CD4-positive, alpha-beta T cell treated with Interleukin-2 at 100 ng/mL for 4 hours (primary cell): ENCODE measurements at regions not wholly inside any gene's neighbourhood (a gene's known extent, or its start where the extent isn't known, plus 50 kb on each side); places are given as distances from the start of the nearest gene placed in this dataset.
"Not testable (repeated sequence)": the region's sequence is repeated elsewhere in the genome, so short reads cannot be mapped to it uniquely, and the experiment has no call there.

ENCODE experiments used
- DNase-seq: peaks from one replicate; pipeline ENCODE4 v3.0.0-alpha.2; 2020; ENCODE audit warnings: low spot score

- no peak for DNase-seq
Observed at GRCh38 chrX:136975684-136976470, 57.9 kb downstream of the GPR101 start.

- DNase-seq, result no peak
Observed at GRCh38 chrX:136967966-136968365, 65.8 kb downstream of the GPR101 start.

- no peak for DNase-seq
Observed at GRCh38 chrX:136963973-136964372, 69.8 kb downstream of the GPR101 start.

GRCh38 chrX:136961594-136962135 lies 72.1 kb downstream of the GPR101 start:
- no peak for DNase-seq

GRCh38 chrX:136954930-136955329 lies 74.4 kb upstream of the RBMX start:
- DNase-seq, result peak; percentile 14

DNA sequence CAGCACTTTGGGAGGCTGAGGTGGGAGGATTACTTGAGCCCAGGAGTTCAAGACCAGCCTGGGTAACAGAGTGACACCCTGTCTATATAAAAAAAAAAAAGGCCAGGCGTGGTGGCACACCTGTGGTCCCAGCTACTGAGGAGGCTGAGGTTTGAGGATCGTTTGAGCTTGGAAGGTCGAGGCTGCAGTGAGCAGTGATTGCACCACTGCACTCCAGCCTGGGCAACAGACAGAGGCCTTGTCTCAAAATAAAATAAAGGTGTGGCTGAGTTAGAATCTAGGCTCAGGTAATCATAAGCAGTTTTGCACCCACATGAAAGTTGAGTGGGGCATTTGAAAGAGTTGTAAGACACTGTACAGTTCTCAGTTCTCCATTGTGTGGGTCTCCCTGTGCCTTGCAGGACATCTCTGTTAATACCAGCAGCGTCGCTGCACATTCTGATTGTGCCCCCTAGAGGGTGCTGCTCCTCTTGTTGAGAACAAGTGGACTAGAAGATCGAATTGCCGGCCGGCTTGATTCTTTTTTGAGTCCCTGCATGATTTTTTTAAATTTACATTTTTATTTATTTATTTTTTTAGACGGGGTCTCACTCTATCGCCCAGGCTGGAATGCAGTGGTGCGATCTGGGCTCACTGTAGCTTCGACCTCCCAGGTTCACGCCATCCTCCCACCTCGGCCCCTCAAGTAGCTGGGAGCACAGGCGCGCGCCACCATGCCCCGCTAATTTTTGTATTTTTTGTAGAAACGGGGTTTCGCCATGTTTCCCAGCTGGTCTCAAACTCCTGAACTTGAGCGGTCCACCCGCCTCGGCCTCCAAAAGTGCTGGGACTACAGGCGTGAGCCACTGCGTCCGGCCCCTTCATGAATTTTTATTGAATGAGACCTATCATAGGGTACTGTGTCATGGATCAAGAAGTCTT lies 73.6 kb upstream of the RBMX start:
- peak; percentile 57 for DNase-seq

GRCh38 chrX:136950211-136950610 lies 69.7 kb upstream of the RBMX start:
- no peak for DNase-seq

DNA sequence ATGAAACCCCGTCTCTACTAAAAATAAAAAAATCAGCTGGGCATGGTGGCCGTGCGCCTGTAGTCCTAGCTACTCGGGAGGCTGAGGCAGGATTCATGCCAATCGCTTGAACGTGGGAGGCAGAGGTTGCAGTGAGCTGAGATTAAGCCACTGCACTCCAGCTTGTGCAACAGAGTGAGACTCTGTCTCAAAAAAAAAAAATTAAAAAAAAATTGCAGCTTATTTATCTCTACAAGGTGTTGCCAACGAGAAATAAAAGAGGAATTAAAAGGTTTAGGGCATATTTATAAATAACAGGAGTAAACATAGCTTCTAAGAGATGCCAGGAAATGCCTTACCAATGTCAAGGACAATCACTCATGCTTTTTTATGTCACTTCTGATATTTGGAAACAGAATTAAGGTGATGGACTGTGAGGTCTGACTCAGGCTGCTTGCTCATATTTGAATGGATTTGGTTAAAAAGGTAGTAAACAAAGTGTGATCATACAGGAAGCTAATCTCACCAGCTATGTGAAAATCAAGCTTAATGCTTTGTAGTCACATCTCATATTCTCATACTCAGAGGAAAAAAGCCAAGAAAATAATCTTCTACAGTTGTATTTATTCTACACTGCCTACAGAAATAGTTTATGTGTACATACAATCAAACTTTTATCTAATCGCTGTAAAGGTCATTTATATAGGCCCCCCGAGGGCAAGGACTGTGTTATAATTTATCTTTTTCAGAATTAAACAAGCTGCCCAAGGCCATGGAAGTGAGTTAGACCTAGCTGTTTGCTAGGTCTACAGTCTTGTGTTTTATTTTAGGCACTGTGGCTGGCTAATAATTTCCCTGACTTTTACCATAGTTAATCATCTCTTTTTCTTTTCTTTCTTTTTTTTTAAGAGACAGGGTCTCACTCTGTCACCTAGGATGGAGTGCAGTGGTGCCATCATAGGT lies 61.1 kb upstream of the RBMX start:
- no peak for DNase-seq

DNA sequence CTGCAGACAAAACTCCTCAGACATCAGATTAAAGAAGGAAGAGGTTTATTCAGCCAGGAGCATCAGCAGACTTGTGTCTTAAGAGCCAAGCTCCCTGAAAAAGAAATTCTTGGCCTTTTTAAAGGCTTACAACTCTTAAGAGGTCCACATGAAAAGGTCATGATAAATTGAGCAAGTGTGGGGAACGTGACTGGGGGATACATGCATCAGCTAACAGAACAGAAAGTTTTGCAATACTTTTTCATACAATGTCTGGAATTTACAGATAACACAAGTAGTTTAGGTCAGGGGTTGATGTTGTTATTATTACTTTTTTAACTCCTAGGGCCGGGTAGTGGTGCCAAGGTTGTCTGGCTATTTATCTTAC lies 55.6 kb upstream of the RBMX start:
- no peak for DNase-seq

- not testable (repeated sequence) for DNase-seq
Observed at GRCh38 chrX:136935533-136936182, 55.1 kb upstream of the RBMX start.

DNA sequence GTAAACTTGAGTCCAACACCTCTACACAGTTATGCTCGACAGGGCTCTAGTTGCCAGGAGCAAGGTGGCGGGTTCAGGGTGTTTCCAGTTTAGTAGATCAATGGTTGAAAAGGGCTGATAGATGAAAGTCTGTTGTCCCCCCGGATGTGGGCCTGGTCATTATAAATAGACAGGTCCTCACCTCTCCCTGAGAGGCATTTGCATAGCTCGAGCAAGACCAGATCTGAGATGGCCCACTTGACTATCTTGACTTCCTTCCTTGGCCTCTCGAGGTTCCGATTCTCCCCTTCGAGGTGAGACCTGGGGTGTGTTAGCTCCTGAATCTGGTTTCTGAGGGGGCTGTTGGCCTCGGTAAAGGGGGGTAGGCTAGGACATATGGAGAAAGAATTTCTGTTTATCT lies 54.1 kb upstream of the RBMX start:
- DNase-seq, result not testable (repeated sequence)

DNA sequence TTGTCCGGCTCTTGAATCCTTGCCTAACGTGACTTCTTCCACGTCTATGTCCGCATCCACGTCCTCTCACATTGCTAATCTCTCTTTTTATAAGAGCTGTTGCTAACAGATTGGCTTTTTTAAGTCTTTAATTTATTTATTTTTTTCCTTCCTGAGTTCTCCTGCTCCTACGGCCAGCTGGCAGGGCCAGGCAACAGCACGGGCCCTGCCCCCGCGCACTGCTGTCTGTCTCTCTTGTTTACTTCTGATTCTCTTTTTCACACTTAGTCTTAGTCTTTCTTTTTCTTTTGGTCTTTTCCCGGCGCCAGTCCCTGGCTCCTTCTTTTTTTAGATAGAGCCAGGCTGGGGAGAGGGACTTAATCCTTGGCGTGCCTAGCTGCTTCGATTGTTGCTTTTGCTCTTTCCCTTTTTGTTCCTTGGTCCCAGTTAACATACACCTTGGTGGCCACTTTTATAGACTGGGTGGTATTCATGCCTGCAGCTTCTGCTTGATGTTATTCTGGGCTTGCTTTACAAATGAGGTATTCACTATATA lies 53.2 kb upstream of the RBMX start:
- DNase-seq, result no peak

GRCh38 chrX:136931661-136932060 lies 51.1 kb upstream of the RBMX start:
- no peak for DNase-seq
